Coronary artery (tissue), 2 donors: ENCODE measurements at regions not wholly inside any gene's neighbourhood (a gene's known extent, or its start where the extent isn't known, plus 50 kb on each side); places are given as distances from the start of the nearest gene placed in this dataset.

Experiments used
- DNase-seq: peaks from one replicate; pipeline ENCODE4 v3.0.0-alpha.2; 2017; ENCODE audit warnings: low spot score
- H3K27ac ChIP-seq, 2 donors: fragments of 200-600 bp; sonication (generic); one replicate each; pipeline ENCODE4 v1.5.1; 2016 to 2019
- H3K4me3 ChIP-seq: fragments of 200-600 bp; sonication (generic); 2 replicates; pipeline ENCODE4 v1.5.1; 2016; ENCODE audit warnings: mild to moderate bottlenecking, moderate library complexity
- TF ChIP-seq, protein P1 (sequence below): fragments of 200-600 bp; sonication (generic); IDR thresholded peaks from one replicate; pipeline ENCODE4 v1.5.1; 2019; ENCODE audit warnings: antibody characterized with exemption

DNA sequence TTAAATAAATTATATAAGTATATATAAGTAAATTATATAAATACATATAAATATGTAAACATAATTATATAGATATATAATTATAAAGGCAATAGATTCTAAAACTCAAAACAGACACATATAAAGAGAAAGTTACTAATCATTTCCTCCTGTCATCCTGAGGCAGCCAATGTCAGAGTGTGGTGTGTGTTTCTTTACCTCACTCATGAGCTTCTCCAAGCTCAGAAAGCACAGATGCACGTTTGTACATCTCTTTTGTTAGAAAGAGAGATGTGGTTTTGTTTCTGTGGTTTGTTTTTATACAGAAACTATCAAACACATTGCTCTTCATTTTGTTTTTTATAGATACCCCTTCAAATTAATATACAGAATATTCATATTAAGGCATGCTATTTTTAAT, 594.8 kb downstream of the USP25 start:
- DNase-seq = no peak
- TF ChIP-seq, protein P1, sequence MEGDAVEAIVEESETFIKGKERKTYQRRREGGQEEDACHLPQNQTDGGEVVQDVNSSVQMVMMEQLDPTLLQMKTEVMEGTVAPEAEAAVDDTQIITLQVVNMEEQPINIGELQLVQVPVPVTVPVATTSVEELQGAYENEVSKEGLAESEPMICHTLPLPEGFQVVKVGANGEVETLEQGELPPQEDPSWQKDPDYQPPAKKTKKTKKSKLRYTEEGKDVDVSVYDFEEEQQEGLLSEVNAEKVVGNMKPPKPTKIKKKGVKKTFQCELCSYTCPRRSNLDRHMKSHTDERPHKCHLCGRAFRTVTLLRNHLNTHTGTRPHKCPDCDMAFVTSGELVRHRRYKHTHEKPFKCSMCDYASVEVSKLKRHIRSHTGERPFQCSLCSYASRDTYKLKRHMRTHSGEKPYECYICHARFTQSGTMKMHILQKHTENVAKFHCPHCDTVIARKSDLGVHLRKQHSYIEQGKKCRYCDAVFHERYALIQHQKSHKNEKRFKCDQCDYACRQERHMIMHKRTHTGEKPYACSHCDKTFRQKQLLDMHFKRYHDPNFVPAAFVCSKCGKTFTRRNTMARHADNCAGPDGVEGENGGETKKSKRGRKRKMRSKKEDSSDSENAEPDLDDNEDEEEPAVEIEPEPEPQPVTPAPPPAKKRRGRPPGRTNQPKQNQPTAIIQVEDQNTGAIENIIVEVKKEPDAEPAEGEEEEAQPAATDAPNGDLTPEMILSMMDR = no peak
- no peak overlapping the region for H3K4me3 ChIP-seq
- H3K27ac ChIP-seq = no peak overlapping the region

DNA sequence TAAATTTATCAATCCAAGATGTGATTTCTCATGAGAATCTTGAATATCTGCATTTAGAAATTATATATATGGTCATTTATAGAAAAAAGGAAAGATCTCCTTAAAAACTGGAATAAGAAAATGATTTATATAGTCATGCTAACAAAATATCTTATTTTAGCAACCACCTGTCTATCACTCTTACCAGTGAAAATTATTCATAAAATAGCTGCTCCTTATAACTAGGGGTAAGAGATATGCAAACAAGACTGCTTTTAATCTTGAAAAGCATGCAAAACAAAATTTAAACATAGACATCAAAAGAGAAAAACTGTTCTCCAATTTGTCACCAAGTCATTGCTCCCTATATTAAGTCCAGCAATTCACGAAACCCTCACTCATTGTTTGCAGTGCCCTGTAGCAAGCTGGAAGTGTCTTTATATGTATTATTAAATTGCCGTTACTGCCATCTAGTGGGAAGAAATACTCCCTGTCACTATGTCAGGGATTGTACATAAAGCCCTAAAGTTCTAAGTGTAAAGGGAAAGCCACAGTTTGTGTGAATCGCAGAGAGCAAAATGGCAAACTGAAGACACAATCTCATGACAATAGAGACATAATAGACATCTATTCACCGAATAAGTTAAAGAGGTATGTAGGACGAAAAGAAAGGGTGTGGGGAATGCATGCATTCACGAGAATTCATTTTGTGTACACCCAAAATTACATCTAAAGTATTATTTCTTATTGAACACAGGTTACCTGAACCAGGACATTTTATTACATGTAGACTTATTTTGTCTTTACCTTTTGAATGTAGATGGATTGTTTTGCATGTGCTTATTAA, 600.5 kb downstream of the USP25 start:
- H3K27ac ChIP-seq = peak overlapping the region in 1 of 2 donors; percentile 34
- DNase-seq = no peak
- H3K4me3 ChIP-seq = peak overlapping the region; percentile 28
- TF ChIP-seq, protein P1 = no peak

DNA sequence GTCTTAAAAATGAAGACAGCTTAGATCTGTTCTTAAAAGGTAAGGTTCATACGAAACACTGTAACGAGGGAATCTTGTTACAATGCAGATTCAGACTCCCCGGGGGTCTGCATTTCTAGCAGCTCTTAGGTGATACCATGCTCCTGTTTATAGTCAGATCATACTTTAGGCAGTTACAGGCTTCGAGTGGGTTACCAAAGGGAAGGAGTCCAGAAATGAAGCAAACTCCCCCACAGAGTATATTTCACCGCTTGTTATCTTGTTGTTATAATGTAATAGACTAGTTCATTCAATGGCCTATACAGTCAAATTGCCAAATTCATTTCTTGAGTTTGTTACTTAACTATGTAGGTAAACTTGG, 601.1 kb downstream of the USP25 start:
- Histone ChIP-seq H3K4me3 (peak overlapping the region; percentile 28), H3K27ac (peak overlapping the region in 1 of 2 donors; percentile 34)
- DNase-seq = no peak
- TF ChIP-seq, protein P1 = no peak

DNA sequence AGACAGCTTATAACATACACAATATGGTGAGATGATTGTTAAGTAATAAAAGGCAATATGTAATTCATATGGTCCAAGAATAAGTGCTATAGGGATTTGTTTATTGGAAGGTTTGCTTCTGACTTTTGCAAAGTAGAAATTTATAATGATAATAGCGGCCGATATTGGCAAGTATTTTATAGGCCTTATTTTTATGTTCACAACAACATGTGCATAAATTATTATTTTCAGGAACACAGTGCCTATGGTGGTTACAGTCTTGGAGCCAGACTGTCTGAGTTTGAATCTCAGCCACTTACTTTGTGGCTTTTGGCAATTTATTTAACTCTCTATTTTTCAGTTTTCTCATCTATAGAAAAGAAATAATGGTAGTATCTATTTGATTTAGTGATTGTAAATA, 607.5 kb downstream of the USP25 start:
- TF ChIP-seq, protein P1 = no peak
- DNase-seq = no peak
- H3K27ac ChIP-seq = no peak overlapping the region
- H3K4me3 ChIP-seq = no peak overlapping the region

DNA sequence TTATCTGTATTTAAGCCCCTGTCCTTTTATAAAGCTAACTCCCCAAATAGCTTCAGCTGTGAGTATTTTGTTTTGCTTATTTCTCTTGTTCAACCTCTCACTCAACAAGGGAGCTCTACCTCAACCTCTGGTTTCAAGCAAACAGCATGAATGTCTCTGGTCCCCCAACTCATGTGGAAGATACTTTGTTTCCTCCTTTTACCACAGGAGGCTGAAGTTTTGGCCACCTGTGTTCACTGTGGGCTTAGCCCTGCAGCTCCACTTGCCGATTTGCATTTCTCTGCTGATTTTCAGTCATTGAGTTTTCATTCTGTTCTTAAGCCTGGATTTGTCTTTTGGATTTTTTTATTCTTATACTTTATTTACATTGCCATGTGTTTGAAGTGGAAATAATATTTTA, 613.1 kb downstream of the USP25 start:
- Histone ChIP-seq H3K27ac (no peak overlapping the region), H3K4me3 (no peak overlapping the region)
- TF ChIP-seq, protein P1 = no peak
- no peak for DNase-seq

- no peak overlapping the region for H3K4me3 ChIP-seq
- no peak overlapping the region for H3K27ac ChIP-seq
- TF ChIP-seq, protein P1 = no peak
- DNase-seq = no peak
Observed at GRCh38 chr21:16343776-16344175, 614.0 kb downstream of the USP25 start.

- TF ChIP-seq, protein P1 = no peak
- Histone ChIP-seq H3K4me3 (no peak overlapping the region), H3K27ac (no peak overlapping the region)
- DNase-seq = no peak
Observed at GRCh38 chr21:16345757-16346156, 616.0 kb downstream of the USP25 start.
